ENCODE measurements at regions not wholly inside any gene's neighbourhood (a gene's known extent, or its start where the extent isn't known, plus 50 kb on each side); places are given as distances from the start of the nearest gene placed in this dataset.

DNA sequence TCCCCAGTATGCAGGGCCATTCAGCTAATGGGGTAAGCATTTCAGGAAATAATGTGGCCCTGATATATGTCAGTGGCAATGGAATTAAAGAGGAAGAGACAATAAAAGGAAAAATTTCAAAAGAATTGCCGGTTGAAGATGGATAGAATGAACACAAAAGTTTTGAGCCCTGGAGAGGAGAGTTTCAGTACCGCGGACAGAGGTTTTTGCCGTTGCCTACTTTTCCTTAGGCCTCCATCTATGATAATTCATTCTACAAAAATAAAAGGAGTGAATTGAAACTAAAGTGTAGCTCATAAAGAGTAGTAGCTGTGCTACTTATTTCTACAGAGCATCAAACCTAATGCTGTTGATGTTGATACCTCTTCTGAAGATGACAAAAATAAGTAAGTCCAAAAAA lies 140.7 kb downstream of the RNASET2 start:
- 57 to 72% methylated on average over 4 of the region's 4 CpGs for WGBS, 2 donors
- Histone ChIP-seq H3K4me1 (no peaks in the 10 kb centered on the region), H3K27me3 (no peaks in the 10 kb centered on the region), H3K9me3 (no peaks in the 10 kb centered on the region), H3K4me3 (no peak overlapping the region), H3K36me3 (no peaks in the 10 kb centered on the region), H3K27ac (no peak overlapping the region)
- DNase-seq (no peak), ATAC-seq (ENCODE audit: low FRiP score in 2 of 2) (no peak)
- TF ChIP-seq POLR2AphosphoS5 (IDR thresholded peaks at IDR 0.05) = no peak
- no peak for TF ChIP-seq EP300 (IDR thresholded peaks at IDR 0.05)
- TF ChIP-seq, protein P1, sequence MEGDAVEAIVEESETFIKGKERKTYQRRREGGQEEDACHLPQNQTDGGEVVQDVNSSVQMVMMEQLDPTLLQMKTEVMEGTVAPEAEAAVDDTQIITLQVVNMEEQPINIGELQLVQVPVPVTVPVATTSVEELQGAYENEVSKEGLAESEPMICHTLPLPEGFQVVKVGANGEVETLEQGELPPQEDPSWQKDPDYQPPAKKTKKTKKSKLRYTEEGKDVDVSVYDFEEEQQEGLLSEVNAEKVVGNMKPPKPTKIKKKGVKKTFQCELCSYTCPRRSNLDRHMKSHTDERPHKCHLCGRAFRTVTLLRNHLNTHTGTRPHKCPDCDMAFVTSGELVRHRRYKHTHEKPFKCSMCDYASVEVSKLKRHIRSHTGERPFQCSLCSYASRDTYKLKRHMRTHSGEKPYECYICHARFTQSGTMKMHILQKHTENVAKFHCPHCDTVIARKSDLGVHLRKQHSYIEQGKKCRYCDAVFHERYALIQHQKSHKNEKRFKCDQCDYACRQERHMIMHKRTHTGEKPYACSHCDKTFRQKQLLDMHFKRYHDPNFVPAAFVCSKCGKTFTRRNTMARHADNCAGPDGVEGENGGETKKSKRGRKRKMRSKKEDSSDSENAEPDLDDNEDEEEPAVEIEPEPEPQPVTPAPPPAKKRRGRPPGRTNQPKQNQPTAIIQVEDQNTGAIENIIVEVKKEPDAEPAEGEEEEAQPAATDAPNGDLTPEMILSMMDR (IDR thresholded peaks at IDR 0.05) = no peak
- no peak for TF ChIP-seq POLR2A (IDR thresholded peaks at IDR 0.05)

GRCh38 chr6:166814390-166814789 lies 142.0 kb downstream of the RNASET2 start:
- no peak overlapping the region for H3K4me3 ChIP-seq
- no peaks in the 10 kb centered on the region for H3K9me3 ChIP-seq
- H3K4me1 ChIP-seq = no peaks in the 10 kb centered on the region
- H3K27me3 ChIP-seq = no peaks in the 10 kb centered on the region
- TF ChIP-seq POLR2AphosphoS5 (IDR thresholded peaks at IDR 0.05) (no peak), EP300 (IDR thresholded peaks at IDR 0.05) (no peak), POLR2A (IDR thresholded peaks at IDR 0.05) (no peak)
- TF ChIP-seq, protein P1 (IDR thresholded peaks at IDR 0.05) = no peak
- H3K27ac ChIP-seq = no peak overlapping the region
- no peak for DNase-seq
- ATAC-seq (ENCODE audit: low FRiP score in 2 of 2) = no peak
- no peaks in the 10 kb centered on the region for H3K36me3 ChIP-seq
- WGBS, 2 donors = 75 to 85% methylated on average over 7 of the region's 7 CpGs

- Histone ChIP-seq H3K9me3 (no peaks in the 10 kb centered on the region), H3K27me3 (no peaks in the 10 kb centered on the region), H3K27ac (no peak overlapping the region), H3K4me3 (no peak overlapping the region), H3K4me1 (no peaks in the 10 kb centered on the region), H3K36me3 (no peaks in the 10 kb centered on the region)
- WGBS, 2 donors = 93% methylated on average over 4 of the region's 4 CpGs
- no peak for DNase-seq
- ATAC-seq (ENCODE audit: low FRiP score in 2 of 2) = no peak
- TF ChIP-seq EP300 (IDR thresholded peaks at IDR 0.05) (no peak), POLR2AphosphoS5 (IDR thresholded peaks at IDR 0.05) (no peak), POLR2A (IDR thresholded peaks at IDR 0.05) (no peak)
- TF ChIP-seq, protein P1 (IDR thresholded peaks at IDR 0.05) = no peak
Measured at GRCh38 chr6:166813461-166813860, 142.9 kb downstream of the RNASET2 start.

GRCh38 chr6:166810864-166811263 lies 145.5 kb downstream of the RNASET2 start:
- H3K36me3 ChIP-seq = no peaks in the 10 kb centered on the region
- 84 to 94% methylated on average over 6 of the region's 6 CpGs for WGBS, 2 donors
- H3K4me1 ChIP-seq = no peaks in the 10 kb centered on the region
- DNase-seq (no peak), ATAC-seq (ENCODE audit: low FRiP score in 2 of 2) (no peak)
- no peak overlapping the region for H3K27ac ChIP-seq
- peaks cover 4 to 20% (median 11%) of the 10 kb centered on the region in 4 donors for H3K9me3 ChIP-seq
- TF ChIP-seq POLR2A (IDR thresholded peaks at IDR 0.05) = no peak
- TF ChIP-seq, protein P1 (IDR thresholded peaks at IDR 0.05) = no peak
- TF ChIP-seq EP300 (IDR thresholded peaks at IDR 0.05) = no peak
- no peak for TF ChIP-seq POLR2AphosphoS5 (IDR thresholded peaks at IDR 0.05)
- H3K27me3 ChIP-seq = no peaks in the 10 kb centered on the region
- H3K4me3 ChIP-seq = no peak overlapping the region

DNA sequence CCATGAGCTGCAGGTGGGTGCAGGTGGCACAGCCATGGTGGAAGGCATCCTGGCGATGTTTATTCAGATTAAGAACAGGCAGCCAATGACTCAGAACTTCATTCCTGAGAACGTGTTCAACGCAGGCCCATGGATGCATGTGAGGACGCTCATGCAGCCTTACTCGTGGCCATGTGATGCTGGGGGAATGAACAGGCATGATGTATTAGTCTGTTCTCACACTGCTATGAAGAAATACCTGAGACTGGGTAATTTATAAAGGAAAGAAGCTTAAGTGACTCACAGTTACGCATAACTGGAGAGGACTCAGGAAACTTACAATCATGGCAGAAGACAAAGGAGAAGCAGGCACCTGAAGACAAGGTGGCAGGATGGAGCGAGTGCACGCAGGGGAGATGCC lies 146.6 kb downstream of the RNASET2 start:
- peaks cover 7 to 29% (median 18%) of the 10 kb centered on the region in 4 donors for H3K9me3 ChIP-seq
- ATAC-seq (ENCODE audit: low FRiP score in 2 of 2) = no peak
- no peak overlapping the region for H3K27ac ChIP-seq
- DNase-seq = no peak
- no peaks in the 10 kb centered on the region for H3K4me1 ChIP-seq
- H3K4me3 ChIP-seq = no peak overlapping the region
- TF ChIP-seq POLR2A (IDR thresholded peaks at IDR 0.05) (no peak), EP300 (IDR thresholded peaks at IDR 0.05) (no peak), POLR2AphosphoS5 (IDR thresholded peaks at IDR 0.05) (no peak)
- TF ChIP-seq, protein P1 (IDR thresholded peaks at IDR 0.05) = no peak
- WGBS, 2 donors = 82 to 84% methylated on average over 8 of the region's 8 CpGs
- H3K36me3 ChIP-seq = no peaks in the 10 kb centered on the region
- H3K27me3 ChIP-seq = no peaks in the 10 kb centered on the region

Measured in upper lobe of left lung (tissue), 6 donors.